K562 (cell line): ENCODE measurements at regions not wholly inside any gene's neighbourhood (a gene's known extent, or its start where the extent isn't known, plus 50 kb on each side); places are given as distances from the start of the nearest gene placed in this dataset.

Experiments
- ATAC-seq: fragments of 200-7000 bp; cut with Tn5 transposase; 3 replicates; pipeline ENCODE4 v1.9.1; 2020; ENCODE audit warnings: moderate library complexity
- BruUV-seq: library from RNA; stranded (reverse); fragments of 400-500 nt; replicated peaks from 2 replicates; lab custom pipeline; 2021; lab: Mats Ljungman, UMichigan
- CTCF ChIA-PET: fragments of 300-600 bp; formaldehyde crosslinking; extraction: SDS; loops from one replicate; lab custom pipeline; 2021; ENCODE audit warnings: low intra/inter-chr PET ratio; lab: Yijun Ruan, JAX
- POLR2A ChIA-PET: fragments of 300-600, 350-650 bp; sonication (Branson Sonifier 250); formaldehyde crosslinking; extraction: SDS; loops from one replicate; lab custom pipeline; 2021; ENCODE audit warnings: antibody characterized with exemption, inconsistent platforms; lab: Yijun Ruan, JAX
- DNase-seq, 4 experiments: peaks; one replicate each; pipeline versions ENCODE4 v3.0.0 to v3.0.0-alpha.2; 2011 to 2018; ENCODE audit warnings: low spot score in 3 of 4, mixed read lengths in 3 of 4; ENCODE audit errors: extremely low read depth in 1 of 4
- FAIRE-seq: peaks from 2 replicates; lab custom pipeline; 2011; peaks lifted over from hg19 to GRCh38; lab: Jason Lieb, UNC
- H2AFZ ChIP-seq: 2 replicates; pipeline ENCODE4 v1.6.0; 2011; ENCODE audit warnings: low read depth, low read length, control low read depth, inconsistent platforms
- H3K27ac ChIP-seq: fragments of 200-600 bp; 3 replicates; pipeline ENCODE4 v1.8.0; 2011; ENCODE audit warnings: low read depth, mild to moderate bottlenecking, control low read depth, inconsistent platforms, low read length, moderate library complexity, mixed read lengths; ENCODE audit errors: extremely low read depth
- H3K27me3 ChIP-seq, 2 experiments: fragments of 300-600 bp in 1 of 2; 2 replicates in 1 of 2; 3 replicates in 1 of 2; pipeline versions ENCODE4 v1.6.0 to v1.8.0; 2011; ENCODE audit warnings: inconsistent platforms in 2 of 2, low read length in 2 of 2, mild to moderate bottlenecking in 1 of 2, mixed read lengths in 1 of 2, moderate library complexity in 1 of 2; ENCODE audit not compliant: control insufficient read depth in 2 of 2, insufficient read depth in 2 of 2
- H3K36me3 ChIP-seq: fragments of 300-600 bp; 3 replicates; pipeline ENCODE4 v1.8.0; 2011; ENCODE audit warnings: mild to moderate bottlenecking, low read length, inconsistent platforms; ENCODE audit not compliant: control insufficient read depth, insufficient read depth
- H3K4me1 ChIP-seq, 2 experiments: fragments of 200-600 bp in 1 of 2; replicated peaks in 1 of 2; 2 replicates in 1 of 2; 3 replicates in 1 of 2; pipeline versions ENCODE4 v1.5.1 to v1.8.0; 2011; ENCODE audit warnings: inconsistent platforms in 2 of 2, low read length in 2 of 2, mild to moderate bottlenecking in 1 of 2, mixed read lengths in 1 of 2, moderate library complexity in 1 of 2; ENCODE audit not compliant: control insufficient read depth in 2 of 2, insufficient read depth in 2 of 2
- H3K4me2 ChIP-seq: 2 replicates; pipeline ENCODE4 v1.6.1; 2011; ENCODE audit warnings: low read length, control low read depth, inconsistent platforms, mixed read lengths; ENCODE audit not compliant: insufficient read depth
- H3K4me3 ChIP-seq: fragments of 200-600 bp; sonication (generic), shearing (Covaris generic); 2 replicates; pipeline ENCODE4 v1.5.1; 2016; ENCODE audit warnings: control low read depth, inconsistent platforms
- H3K79me2 ChIP-seq: fragments of 200-600 bp; 3 replicates; pipeline ENCODE4 v1.8.0; 2011; ENCODE audit warnings: low read length, inconsistent platforms; ENCODE audit not compliant: control insufficient read depth, insufficient read depth
- H3K9ac ChIP-seq, 2 experiments: 2 replicates each; pipeline versions ENCODE4 v1.6.0 to v1.6.1; 2011; ENCODE audit warnings: low read depth in 2 of 2, low read length in 2 of 2, control low read depth in 1 of 2, inconsistent platforms in 1 of 2, mild to moderate bottlenecking in 1 of 2, mixed read lengths in 1 of 2; ENCODE audit not compliant: insufficient read depth in 1 of 2
- H3K9me1 ChIP-seq: one replicate; pipeline ENCODE4 v1.6.0; 2011; ENCODE audit warnings: inconsistent platforms, mild to moderate bottlenecking, low read length, moderate library complexity; ENCODE audit not compliant: control insufficient read depth, insufficient read depth
- H3K9me3 ChIP-seq: replicated peaks from 2 replicates; pipeline ENCODE4 v1.5.1; 2011; ENCODE audit warnings: low read depth, low read length, inconsistent platforms; ENCODE audit not compliant: control insufficient read depth, insufficient read depth
- H4K20me1 ChIP-seq: replicated peaks from 2 replicates; pipeline ENCODE4 v1.6.1; 2011; ENCODE audit warnings: low read length, inconsistent platforms, mixed read lengths; ENCODE audit not compliant: control insufficient read depth, insufficient read depth
- BHLHE40 ChIP-seq: IDR thresholded peaks from 2 replicates; pipeline ENCODE4 v1.6.1; 2011; ENCODE audit warnings: low read length, improper control_type of control experiment
- BRD9 ChIP-seq: fragments of 450-650 bp; IDR thresholded peaks from 2 replicates; pipeline ENCODE4 v1.6.1; 2018; ENCODE audit warnings: low read depth; ENCODE audit not compliant: partially characterized antibody
- CHD4 ChIP-seq: fragments of 200-600 bp; sonication (generic); IDR thresholded peaks from 3 replicates; pipeline ENCODE4 v1.6.1; 2012; ENCODE audit warnings: low read depth, mild to moderate bottlenecking, mixed read lengths, low read length, inconsistent platforms; ENCODE audit not compliant: insufficient read depth, insufficient replicate concordance, poor library complexity, severe bottlenecking
- DMBX1 ChIP-seq: fragments of 250-450 bp; sonication (Bioruptor Pico); IDR thresholded peaks from 2 replicates; pipeline ENCODE4 v1.8.0; 2022; ENCODE audit warnings: inconsistent platforms, mild to moderate bottlenecking, moderate library complexity, borderline replicate concordance
- FOXA1 ChIP-seq: fragments of 450-650 bp; IDR thresholded peaks from 2 replicates; pipeline ENCODE4 v1.6.1; 2016; ENCODE audit warnings: mild to moderate bottlenecking, borderline replicate concordance
- FOXA3 ChIP-seq, 2 experiments: fragments of 450-650 bp in 1 of 2; sonication (generic) in 1 of 2; formaldehyde crosslinking; IDR thresholded peaks in 1 of 2; conservative IDR thresholded peaks in 1 of 2; 2 replicates each; pipeline versions ENCODE4 v1.4.0 to v1.8.0; 2020 to 2022; ENCODE audit warnings: mild to moderate bottlenecking in 2 of 2, missing genetic modification reagents in 1 of 2
- MIER1 ChIP-seq: fragments of 450-650 bp; IDR thresholded peaks from 2 replicates; pipeline ENCODE4 v1.6.1; 2016; ENCODE audit warnings: antibody characterized with exemption, mild to moderate bottlenecking, low read depth
- SMARCC2 ChIP-seq: fragments of 450-650 bp; IDR thresholded peaks from 2 replicates; pipeline ENCODE4 v1.6.1; 2017; ENCODE audit warnings: antibody characterized with exemption, moderate library complexity, mild to moderate bottlenecking, low read depth
- SP2 ChIP-seq: IDR thresholded peaks from 2 replicates; pipeline ENCODE4 v1.6.1; 2011; ENCODE audit warnings: mild to moderate bottlenecking, low read depth, low read length, moderate library complexity; ENCODE audit not compliant: poor library complexity, severe bottlenecking; ENCODE audit errors: extremely low read depth
- TARDBP ChIP-seq: fragments of 450-650 bp; IDR thresholded peaks from 2 replicates; pipeline ENCODE4 v1.6.1; 2016
- ZC3H8 ChIP-seq: fragments of 450-650 bp; IDR thresholded peaks from 2 replicates; pipeline ENCODE4 v1.6.1; 2017
- ZNF175 ChIP-seq: fragments of 200-800 bp; sonication (Bioruptor generic); IDR thresholded peaks from 2 replicates; pipeline ENCODE4 v1.6.1; 2016; ENCODE audit warnings: low read depth, mild to moderate bottlenecking, missing genetic modification characterization, missing compliant biosample characterization
- ZNF766 ChIP-seq: fragments of 200-800 bp; sonication (Bioruptor generic); conservative IDR thresholded peaks from 2 replicates; pipeline ENCODE4 v1.6.1; 2016; ENCODE audit warnings: missing genetic modification characterization, missing compliant biosample characterization
- ZNF79 ChIP-seq: fragments of 250-450 bp; sonication (Bioruptor Pico); IDR thresholded peaks from 2 replicates; pipeline ENCODE4 v1.4.0; 2020; ENCODE audit warnings: low read depth, mild to moderate bottlenecking, moderate library complexity
- WGBS: fragments of 100-300 bp; shearing (Covaris generic); methylation state at CpG from one replicate; pipeline ENCODE4 v1.1.6; 2016; ENCODE audit warnings: low coverage, mixed read lengths; ENCODE audit not compliant: insufficient coverage; ENCODE audit errors: missing lambda C conversion rate; 5-methylcytosine and 5-hydroxymethylcytosine counted together
- in situ Hi-C: fragments of 300-500 bp; cut with MboI; formaldehyde crosslinking; loops from 4 replicates; pipeline ENCODE4 v1.15.0; 2018; ENCODE audit warnings: inconsistent platforms, mixed read lengths
- intact Hi-C: fragments of 100-400 bp; cut with micrococcal nuclease; formaldehyde crosslinking; loops from 2 replicates; pipeline ENCODE4 v1.14.2; 2022
- TF ChIP-seq, protein P1 (sequence below): sonication (generic); formaldehyde crosslinking; IDR thresholded peaks from 2 replicates; pipeline ENCODE4 v1.8.1; 2023; ENCODE audit warnings: mild to moderate bottlenecking, missing genetic modification reagents
- TF ChIP-seq, protein P2 (sequence below): fragments of 250-450 bp; sonication (Bioruptor Pico); IDR thresholded peaks from 2 replicates; pipeline ENCODE4 v1.8.0; 2022; ENCODE audit warnings: moderate library complexity, mild to moderate bottlenecking, inconsistent platforms
- TF ChIP-seq, protein P3 (sequence below): fragments of 450-650 bp; IDR thresholded peaks from 2 replicates; pipeline ENCODE4 v1.6.1; 2016; ENCODE audit warnings: missing biosample characterization, missing genetic modification characterization
- TF ChIP-seq, protein P4 (sequence below): fragments of 250-450 bp; sonication (Bioruptor Pico); IDR thresholded peaks from 2 replicates; pipeline ENCODE4 v1.8.0; 2022; ENCODE audit warnings: inconsistent platforms, mild to moderate bottlenecking, moderate library complexity, borderline replicate concordance

DNA sequence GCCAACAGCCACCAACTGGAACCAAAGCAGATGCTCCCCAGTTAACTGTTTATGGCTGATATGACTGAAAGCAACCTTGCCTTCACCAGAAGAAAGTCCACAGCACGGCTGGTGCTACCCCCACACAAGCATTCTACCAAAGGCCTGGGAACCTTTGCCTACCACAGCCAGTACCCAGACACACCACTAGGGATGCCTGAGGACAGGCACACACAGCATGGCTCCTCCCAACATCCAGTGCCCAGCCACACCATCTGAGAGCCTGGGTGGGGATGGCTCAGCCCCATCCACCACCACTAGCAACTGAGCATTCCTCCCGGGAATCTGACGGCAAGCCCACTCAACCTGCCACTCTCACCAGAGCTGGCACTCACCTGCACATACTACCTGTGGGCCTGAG lies 178.6 kb downstream of the SLC7A11 start:
- ChIA-PET POLR2A (no interaction called here), CTCF (no interaction called here)
- no peaks in the 10 kb centered on the region for H3K4me1 ChIP-seq
- intact Hi-C loops, result no loop called here
- no peaks in the 10 kb centered on the region for H3K9me3 ChIP-seq
- DNase-seq, result no peak
- no peak overlapping the region for H3K27ac ChIP-seq
- no peak overlapping the region for H3K4me3 ChIP-seq
- no peaks in the 10 kb centered on the region for H3K9me1 ChIP-seq
- in situ Hi-C loops, result no loop called here
- no peaks in the 10 kb centered on the region for H3K79me2 ChIP-seq
- 17% methylated on average over 3 of the region's 3 CpGs for WGBS
- H3K27me3 ChIP-seq, result no peaks in the 10 kb centered on the region
- FAIRE-seq, result no peak
- H3K36me3 ChIP-seq, result no peaks in the 10 kb centered on the region
- peak; percentile 46; the same call in 1 of the 3 replicates for ATAC-seq
- H3K4me2 ChIP-seq, result no peak overlapping the region
- H2AFZ ChIP-seq, result no peak overlapping the region
- H3K9ac ChIP-seq, result no peak overlapping the region
- BruUV-seq, result no TSS peak
- H4K20me1 ChIP-seq, result no peaks in the 10 kb centered on the region
- no peak for TF ChIP-seq MIER1
- no peak for TF ChIP-seq BHLHE40
- TF ChIP-seq SP2, result no peak
- TF ChIP-seq BRD9, result no peak
- no peak for TF ChIP-seq ZNF79 (CRISPR knock-in tag)
- TF ChIP-seq FOXA3 (CRISPR knock-in tag; conservative IDR thresholded peaks at IDR 0.05 in 1 of 2, IDR thresholded peaks at IDR 0.05 in 1 of 2), result no peak
- TF ChIP-seq SMARCC2, result no peak
- TF ChIP-seq ZC3H8, result no peak
- no peak for TF ChIP-seq ZNF766 (CRISPR knock-in tag)
- TF ChIP-seq, protein P1, sequence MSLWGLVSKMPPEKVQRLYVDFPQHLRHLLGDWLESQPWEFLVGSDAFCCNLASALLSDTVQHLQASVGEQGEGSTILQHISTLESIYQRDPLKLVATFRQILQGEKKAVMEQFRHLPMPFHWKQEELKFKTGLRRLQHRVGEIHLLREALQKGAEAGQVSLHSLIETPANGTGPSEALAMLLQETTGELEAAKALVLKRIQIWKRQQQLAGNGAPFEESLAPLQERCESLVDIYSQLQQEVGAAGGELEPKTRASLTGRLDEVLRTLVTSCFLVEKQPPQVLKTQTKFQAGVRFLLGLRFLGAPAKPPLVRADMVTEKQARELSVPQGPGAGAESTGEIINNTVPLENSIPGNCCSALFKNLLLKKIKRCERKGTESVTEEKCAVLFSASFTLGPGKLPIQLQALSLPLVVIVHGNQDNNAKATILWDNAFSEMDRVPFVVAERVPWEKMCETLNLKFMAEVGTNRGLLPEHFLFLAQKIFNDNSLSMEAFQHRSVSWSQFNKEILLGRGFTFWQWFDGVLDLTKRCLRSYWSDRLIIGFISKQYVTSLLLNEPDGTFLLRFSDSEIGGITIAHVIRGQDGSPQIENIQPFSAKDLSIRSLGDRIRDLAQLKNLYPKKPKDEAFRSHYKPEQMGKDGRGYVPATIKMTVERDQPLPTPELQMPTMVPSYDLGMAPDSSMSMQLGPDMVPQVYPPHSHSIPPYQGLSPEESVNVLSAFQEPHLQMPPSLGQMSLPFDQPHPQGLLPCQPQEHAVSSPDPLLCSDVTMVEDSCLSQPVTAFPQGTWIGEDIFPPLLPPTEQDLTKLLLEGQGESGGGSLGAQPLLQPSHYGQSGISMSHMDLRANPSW (CRISPR knock-in tag), result no peak
- no peak for TF ChIP-seq CHD4
- no peak for TF ChIP-seq DMBX1
- TF ChIP-seq, protein P2, sequence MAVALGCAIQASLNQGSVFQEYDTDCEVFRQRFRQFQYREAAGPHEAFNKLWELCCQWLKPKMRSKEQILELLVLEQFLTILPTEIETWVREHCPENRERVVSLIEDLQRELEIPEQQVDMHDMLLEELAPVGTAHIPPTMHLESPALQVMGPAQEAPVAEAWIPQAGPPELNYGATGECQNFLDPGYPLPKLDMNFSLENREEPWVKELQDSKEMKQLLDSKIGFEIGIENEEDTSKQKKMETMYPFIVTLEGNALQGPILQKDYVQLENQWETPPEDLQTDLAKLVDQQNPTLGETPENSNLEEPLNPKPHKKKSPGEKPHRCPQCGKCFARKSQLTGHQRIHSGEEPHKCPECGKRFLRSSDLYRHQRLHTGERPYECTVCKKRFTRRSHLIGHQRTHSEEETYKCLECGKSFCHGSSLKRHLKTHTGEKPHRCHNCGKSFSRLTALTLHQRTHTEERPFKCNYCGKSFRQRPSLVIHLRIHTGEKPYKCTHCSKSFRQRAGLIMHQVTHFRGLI (CRISPR knock-in tag), result no peak
- TF ChIP-seq TARDBP, result no peak
- TF ChIP-seq, protein P3, sequence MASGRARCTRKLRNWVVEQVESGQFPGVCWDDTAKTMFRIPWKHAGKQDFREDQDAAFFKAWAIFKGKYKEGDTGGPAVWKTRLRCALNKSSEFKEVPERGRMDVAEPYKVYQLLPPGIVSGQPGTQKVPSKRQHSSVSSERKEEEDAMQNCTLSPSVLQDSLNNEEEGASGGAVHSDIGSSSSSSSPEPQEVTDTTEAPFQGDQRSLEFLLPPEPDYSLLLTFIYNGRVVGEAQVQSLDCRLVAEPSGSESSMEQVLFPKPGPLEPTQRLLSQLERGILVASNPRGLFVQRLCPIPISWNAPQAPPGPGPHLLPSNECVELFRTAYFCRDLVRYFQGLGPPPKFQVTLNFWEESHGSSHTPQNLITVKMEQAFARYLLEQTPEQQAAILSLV (tag), result no peak
- TF ChIP-seq, protein P4, sequence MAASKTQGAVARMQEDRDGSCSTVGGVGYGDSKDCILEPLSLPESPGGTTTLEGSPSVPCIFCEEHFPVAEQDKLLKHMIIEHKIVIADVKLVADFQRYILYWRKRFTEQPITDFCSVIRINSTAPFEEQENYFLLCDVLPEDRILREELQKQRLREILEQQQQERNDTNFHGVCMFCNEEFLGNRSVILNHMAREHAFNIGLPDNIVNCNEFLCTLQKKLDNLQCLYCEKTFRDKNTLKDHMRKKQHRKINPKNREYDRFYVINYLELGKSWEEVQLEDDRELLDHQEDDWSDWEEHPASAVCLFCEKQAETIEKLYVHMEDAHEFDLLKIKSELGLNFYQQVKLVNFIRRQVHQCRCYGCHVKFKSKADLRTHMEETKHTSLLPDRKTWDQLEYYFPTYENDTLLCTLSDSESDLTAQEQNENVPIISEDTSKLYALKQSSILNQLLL (CRISPR knock-in tag), result no peak
- no peak for TF ChIP-seq ZNF175 (CRISPR knock-in tag)
- no peak for TF ChIP-seq FOXA1
